ENCODE measurements at regions not wholly inside any gene's neighbourhood (a gene's known extent, or its start where the extent isn't known, plus 50 kb on each side); places are given as distances from the start of the nearest gene placed in this dataset.

DNA sequence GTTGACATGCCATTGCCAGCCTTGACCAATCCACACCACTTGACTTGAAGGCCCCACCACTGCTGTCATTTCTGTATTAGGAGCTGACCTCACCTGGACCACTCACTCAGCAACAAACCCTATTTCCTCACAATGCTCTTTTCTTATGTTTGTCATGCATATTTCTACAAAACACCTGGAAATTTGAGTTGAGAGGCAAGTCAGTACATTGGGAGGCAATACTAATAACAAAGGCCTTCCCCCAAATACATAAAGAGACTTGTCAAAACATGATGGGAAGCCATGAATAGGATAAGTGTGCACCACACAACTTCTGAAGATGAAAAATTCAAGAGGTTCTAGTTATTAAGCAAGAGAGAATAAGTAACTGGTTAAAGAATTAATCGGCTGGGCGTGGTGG is 77.9 kb upstream of the POU2AF2 start:
- Histone ChIP-seq H3K4me1 (ENCODE audit: insufficient read depth, low read length) (no peaks in the 10 kb centered on the region; the same call in 1 of the 2 replicates), H2BK120ac (ENCODE audit: low read depth, low read length, poor library complexity, severe bottlenecking) (no peak overlapping the region), H2AK5ac (ENCODE audit: insufficient read length, low read length) (no peak overlapping the region), H2BK15ac (ENCODE audit: low read depth, low read length) (no peak overlapping the region), H4K5ac (ENCODE audit: insufficient read length, low read depth, low read length) (no peak overlapping the region), H2BK5ac (ENCODE audit: insufficient read length, low read length) (no peak overlapping the region), H3K79me2 (ENCODE audit: insufficient read depth, low read length) (no peaks in the 10 kb centered on the region), H3K18ac (ENCODE audit: insufficient read length, low read depth, low read length) (no peak overlapping the region), H3K23ac (ENCODE audit: insufficient read length, low read depth, low read length) (no peak overlapping the region), H4K20me1 (ENCODE audit: control insufficient read depth, insufficient read depth, insufficient read length) (no peaks in the 10 kb centered on the region), H2BK20ac (ENCODE audit: low read depth, low read length, poor library complexity, severe bottlenecking) (no peak overlapping the region), H2BK12ac (ENCODE audit: insufficient read length, low read depth, low read length) (no peak overlapping the region), H4K8ac (replicated peaks; ENCODE audit: insufficient read length, low read depth, low read length) (no peak overlapping the region), H3K14ac (ENCODE audit: insufficient read depth, low read length) (no peak overlapping the region), H3K23me2 (ENCODE audit: insufficient read length, low read depth, low read length, poor library complexity, severe bottlenecking) (no peaks in the 10 kb centered on the region), H4K91ac (ENCODE audit: insufficient read length, low read depth, low read length) (no peak overlapping the region), H3K4me2 (ENCODE audit: insufficient read depth, insufficient read length, low read length) (no peak overlapping the region), H3K56ac (ENCODE audit: insufficient read length, low read depth, low read length) (no peak overlapping the region), H3K4ac (ENCODE audit: low read depth, low read length) (no peak overlapping the region), H3K27ac (ENCODE audit: insufficient read length, low read depth, low read length) (no peak overlapping the region), H3K9me3 (ENCODE audit: control insufficient read depth, low read depth, low read length) (no peaks in the 10 kb centered on the region), H3K27me3 (ENCODE audit: insufficient read depth, low read length) (no peaks in the 10 kb centered on the region), H2AFZ (ENCODE audit: low read length) (no peak overlapping the region), H3T11ph (ENCODE audit: low read length) (no peak overlapping the region), H3K79me1 (ENCODE audit: insufficient read depth, low read depth, low read length, poor library complexity, severe bottlenecking) (no peaks in the 10 kb centered on the region), H3K9ac (ENCODE audit: extremely low read depth, insufficient read length, low read length) (no peak overlapping the region)
- Mint-ChIP-seq H3K27ac (no peak overlapping the region; a peak in 1 of 7 replicates), H3K27me3 (ENCODE audit: low read depth) (no peaks in the 10 kb centered on the region), H3K4me3 (no peak overlapping the region), H3K9me3 (no peaks in the 10 kb centered on the region), H3K4me1 (peaks cover 2 to 4% of the 10 kb centered on the region in 2 experiments; a peak in 2 of 4 replicates), H3K36me3 (ENCODE audit: insufficient read depth in 1 of 3, low read depth in 3 of 3) (no peaks in the 10 kb centered on the region)
- WGBS (ENCODE audit: extremely low coverage, insufficient read length, low lambda C conversion rate), result no CpG with 5 or more reads among the region's 2 CpGs
- no peak for DNase-seq
- TF ChIP-seq, protein P1, sequence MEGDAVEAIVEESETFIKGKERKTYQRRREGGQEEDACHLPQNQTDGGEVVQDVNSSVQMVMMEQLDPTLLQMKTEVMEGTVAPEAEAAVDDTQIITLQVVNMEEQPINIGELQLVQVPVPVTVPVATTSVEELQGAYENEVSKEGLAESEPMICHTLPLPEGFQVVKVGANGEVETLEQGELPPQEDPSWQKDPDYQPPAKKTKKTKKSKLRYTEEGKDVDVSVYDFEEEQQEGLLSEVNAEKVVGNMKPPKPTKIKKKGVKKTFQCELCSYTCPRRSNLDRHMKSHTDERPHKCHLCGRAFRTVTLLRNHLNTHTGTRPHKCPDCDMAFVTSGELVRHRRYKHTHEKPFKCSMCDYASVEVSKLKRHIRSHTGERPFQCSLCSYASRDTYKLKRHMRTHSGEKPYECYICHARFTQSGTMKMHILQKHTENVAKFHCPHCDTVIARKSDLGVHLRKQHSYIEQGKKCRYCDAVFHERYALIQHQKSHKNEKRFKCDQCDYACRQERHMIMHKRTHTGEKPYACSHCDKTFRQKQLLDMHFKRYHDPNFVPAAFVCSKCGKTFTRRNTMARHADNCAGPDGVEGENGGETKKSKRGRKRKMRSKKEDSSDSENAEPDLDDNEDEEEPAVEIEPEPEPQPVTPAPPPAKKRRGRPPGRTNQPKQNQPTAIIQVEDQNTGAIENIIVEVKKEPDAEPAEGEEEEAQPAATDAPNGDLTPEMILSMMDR (conservative IDR thresholded peaks at IDR 0.05), result no peak
